Lower lobe of right lung (tissue), 2 donors: ENCODE measurements at regions not wholly inside any gene's neighbourhood (a gene's known extent, or its start where the extent isn't known, plus 50 kb on each side); places are given as distances from the start of the nearest gene placed in this dataset.

Source experiments
- ATAC-seq, 2 donors: fragments of 200-7000 bp; cut with Tn5 transposase; one replicate each; pipeline ENCODE4 v1.9.1; 2020 to 2022; ENCODE audit warnings: mild to moderate bottlenecking in 2 of 2, moderate library complexity in 2 of 2
- DNase-seq: peaks from one replicate; pipeline ENCODE4 v3.0.0-alpha.2; 2020
- H3K27ac ChIP-seq: fragments of 200-600 bp; one replicate; pipeline ENCODE4 v1.8.0; 2022
- H3K27me3 ChIP-seq: fragments of 200-600 bp; one replicate; pipeline ENCODE4 v1.8.0; 2022; ENCODE audit warnings: low read depth
- H3K36me3 ChIP-seq: fragments of 200-600 bp; one replicate; pipeline ENCODE4 v1.8.0; 2022; ENCODE audit warnings: mild to moderate bottlenecking
- H3K4me1 ChIP-seq: fragments of 200-600 bp; one replicate; pipeline ENCODE4 v1.8.0; 2022
- H3K4me3 ChIP-seq: fragments of 200-600 bp; one replicate; pipeline ENCODE4 v1.8.0; 2022; ENCODE audit warnings: mild to moderate bottlenecking
- H3K9me3 ChIP-seq: fragments of 200-600 bp; one replicate; pipeline ENCODE4 v1.8.0; 2022
- intact Hi-C: fragments of 100-400 bp; cut with DNase I; formaldehyde crosslinking; loops from one replicate; pipeline ENCODE4 v1.11.0; 2022
- TF ChIP-seq, protein P1 (sequence below): fragments of 200-600 bp; IDR thresholded peaks from one replicate; pipeline ENCODE4 v1.8.0; 2022; ENCODE audit warnings: antibody characterized with exemption, mild to moderate bottlenecking
- donor health status: DM: no; HTN: yes; CAD: no; lungs with severe emphysema.

DNA sequence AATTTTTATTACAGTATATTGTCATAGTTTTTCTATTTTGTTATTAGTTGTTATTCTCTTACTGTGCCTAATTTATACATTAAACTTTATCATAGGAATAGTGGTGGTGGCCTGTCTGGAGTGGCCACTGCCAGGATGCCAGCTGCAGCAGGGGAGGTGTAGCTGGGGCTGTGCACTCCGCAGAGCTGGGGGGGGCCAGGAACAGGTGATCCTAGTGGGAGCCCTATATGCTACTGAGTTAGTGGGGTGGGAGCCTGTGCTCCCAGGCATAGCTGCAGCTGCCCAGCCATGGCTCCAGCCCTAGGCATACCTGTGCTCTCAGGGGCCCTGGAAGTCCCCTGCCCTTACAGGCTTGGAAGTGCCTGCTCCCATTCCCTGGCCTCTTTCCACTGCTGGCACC, 638.1 kb upstream of the KCNMB2 start:
- TF ChIP-seq, protein P1, sequence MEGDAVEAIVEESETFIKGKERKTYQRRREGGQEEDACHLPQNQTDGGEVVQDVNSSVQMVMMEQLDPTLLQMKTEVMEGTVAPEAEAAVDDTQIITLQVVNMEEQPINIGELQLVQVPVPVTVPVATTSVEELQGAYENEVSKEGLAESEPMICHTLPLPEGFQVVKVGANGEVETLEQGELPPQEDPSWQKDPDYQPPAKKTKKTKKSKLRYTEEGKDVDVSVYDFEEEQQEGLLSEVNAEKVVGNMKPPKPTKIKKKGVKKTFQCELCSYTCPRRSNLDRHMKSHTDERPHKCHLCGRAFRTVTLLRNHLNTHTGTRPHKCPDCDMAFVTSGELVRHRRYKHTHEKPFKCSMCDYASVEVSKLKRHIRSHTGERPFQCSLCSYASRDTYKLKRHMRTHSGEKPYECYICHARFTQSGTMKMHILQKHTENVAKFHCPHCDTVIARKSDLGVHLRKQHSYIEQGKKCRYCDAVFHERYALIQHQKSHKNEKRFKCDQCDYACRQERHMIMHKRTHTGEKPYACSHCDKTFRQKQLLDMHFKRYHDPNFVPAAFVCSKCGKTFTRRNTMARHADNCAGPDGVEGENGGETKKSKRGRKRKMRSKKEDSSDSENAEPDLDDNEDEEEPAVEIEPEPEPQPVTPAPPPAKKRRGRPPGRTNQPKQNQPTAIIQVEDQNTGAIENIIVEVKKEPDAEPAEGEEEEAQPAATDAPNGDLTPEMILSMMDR, result no peak
- intact Hi-C loops, result no loop called here
- DNase-seq (no peak), ATAC-seq (peak in 1 of 2 donors; percentile 35)
- Histone ChIP-seq H3K4me1 (no peaks in the 10 kb centered on the region), H3K36me3 (no peaks in the 10 kb centered on the region), H3K9me3 (peaks cover 21% of the 10 kb centered on the region), H3K27me3 (no peaks in the 10 kb centered on the region), H3K27ac (no peak overlapping the region), H3K4me3 (no peak overlapping the region)

DNA sequence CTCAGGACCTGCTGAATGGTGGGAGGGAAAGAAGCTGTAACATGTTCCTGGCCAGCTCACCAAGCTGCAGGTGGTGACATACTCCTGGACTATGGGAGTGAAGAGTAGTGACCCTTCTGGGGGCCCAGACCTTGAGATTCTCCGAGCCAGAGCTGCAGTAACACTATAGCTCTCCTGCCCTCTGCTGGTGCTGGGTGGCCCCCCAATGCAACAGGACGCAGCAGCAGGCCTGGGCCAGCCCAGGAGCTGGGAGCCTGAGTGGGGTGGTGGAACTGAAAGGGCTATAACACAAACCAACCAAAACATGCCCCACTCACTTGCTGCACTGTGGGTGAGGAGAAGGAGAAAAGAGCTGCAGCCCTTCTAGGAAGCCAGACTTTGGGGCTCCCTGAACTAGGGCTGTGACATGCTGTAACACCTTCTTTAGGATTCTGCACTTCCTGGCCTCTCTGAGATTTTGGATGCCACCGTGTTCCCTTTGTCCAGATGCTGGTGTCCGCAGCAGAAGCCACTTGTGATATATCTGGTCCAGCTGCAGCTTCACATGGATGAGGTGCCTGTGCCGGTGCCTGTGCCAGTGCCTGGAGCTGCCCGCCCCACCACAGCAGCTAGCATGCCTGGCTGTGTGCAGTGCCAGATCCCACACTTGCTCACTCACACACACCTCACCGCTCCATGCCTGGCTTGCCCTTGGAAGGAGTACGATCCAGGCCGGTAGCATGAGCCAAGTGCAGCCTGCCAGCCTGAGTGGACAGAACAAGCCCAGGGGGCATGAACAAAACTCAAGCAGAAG, 636.8 kb upstream of the KCNMB2 start:
- no peak overlapping the region for H3K4me3 ChIP-seq
- intact Hi-C loops, result no loop called here
- no peaks in the 10 kb centered on the region for H3K4me1 ChIP-seq
- DNase-seq, result no peak
- no peaks in the 10 kb centered on the region for H3K36me3 ChIP-seq
- H3K27ac ChIP-seq, result no peak overlapping the region
- TF ChIP-seq, protein P1, result no peak
- H3K27me3 ChIP-seq, result no peaks in the 10 kb centered on the region
- no peak for ATAC-seq
- peaks cover 21% of the 10 kb centered on the region for H3K9me3 ChIP-seq

DNA sequence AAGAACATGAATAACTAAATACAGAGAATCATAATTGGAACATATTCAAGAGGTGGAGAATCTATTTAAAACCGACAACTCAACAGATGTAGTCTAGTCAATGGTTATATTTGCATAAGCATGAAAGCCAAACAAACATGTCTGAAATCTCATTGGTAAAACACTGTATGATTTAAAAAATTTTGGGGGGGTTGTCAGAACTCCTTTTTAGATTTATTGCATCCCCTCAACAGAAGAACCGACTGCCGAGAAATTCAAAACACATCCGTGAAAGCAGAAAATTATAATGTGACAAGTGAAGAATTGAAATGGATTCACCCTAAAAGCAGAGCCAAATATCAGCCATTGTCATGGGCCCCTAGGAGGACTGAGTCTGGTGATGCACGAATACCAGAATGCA, 633.4 kb upstream of the KCNMB2 start:
- peaks cover 22% of the 10 kb centered on the region for H3K4me1 ChIP-seq
- H3K9me3 ChIP-seq, result peaks cover 21% of the 10 kb centered on the region
- H3K36me3 ChIP-seq, result no peaks in the 10 kb centered on the region
- intact Hi-C loops, result no loop called here
- no peak overlapping the region for H3K27ac ChIP-seq
- ATAC-seq (no peak), DNase-seq (no peak)
- TF ChIP-seq, protein P1, result no peak
- H3K4me3 ChIP-seq, result no peak overlapping the region
- H3K27me3 ChIP-seq, result no peaks in the 10 kb centered on the region

DNA sequence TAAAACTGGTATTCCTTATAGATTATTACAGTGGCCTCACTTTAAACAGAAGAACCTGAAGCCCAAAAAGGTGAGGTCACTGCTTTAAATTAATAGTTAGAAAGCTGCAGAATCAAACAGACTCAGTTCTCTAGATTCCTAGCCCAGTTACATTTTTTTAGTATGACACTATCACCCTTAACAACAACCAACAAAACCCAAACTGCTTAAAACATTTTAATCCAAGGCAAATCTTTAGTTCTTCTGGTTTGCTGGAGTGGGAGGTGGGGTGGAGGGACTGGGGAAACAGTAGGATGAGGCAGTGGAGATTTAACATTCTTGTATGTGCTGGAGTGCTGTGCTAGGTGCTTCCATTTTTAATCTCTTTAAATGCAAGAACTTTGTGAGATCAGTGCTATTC, 631.6 kb upstream of the KCNMB2 start:
- peaks cover 14% of the 10 kb centered on the region for H3K9me3 ChIP-seq
- no peaks in the 10 kb centered on the region for H3K27me3 ChIP-seq
- ATAC-seq (peak in 1 of 2 donors; percentile 11), DNase-seq (no peak)
- intact Hi-C loops, result no loop called here
- H3K36me3 ChIP-seq, result no peaks in the 10 kb centered on the region
- peaks cover 22% of the 10 kb centered on the region for H3K4me1 ChIP-seq
- TF ChIP-seq, protein P1, result no peak
- H3K4me3 ChIP-seq, result no peak overlapping the region
- peak overlapping the region; percentile 71 for H3K27ac ChIP-seq

DNA sequence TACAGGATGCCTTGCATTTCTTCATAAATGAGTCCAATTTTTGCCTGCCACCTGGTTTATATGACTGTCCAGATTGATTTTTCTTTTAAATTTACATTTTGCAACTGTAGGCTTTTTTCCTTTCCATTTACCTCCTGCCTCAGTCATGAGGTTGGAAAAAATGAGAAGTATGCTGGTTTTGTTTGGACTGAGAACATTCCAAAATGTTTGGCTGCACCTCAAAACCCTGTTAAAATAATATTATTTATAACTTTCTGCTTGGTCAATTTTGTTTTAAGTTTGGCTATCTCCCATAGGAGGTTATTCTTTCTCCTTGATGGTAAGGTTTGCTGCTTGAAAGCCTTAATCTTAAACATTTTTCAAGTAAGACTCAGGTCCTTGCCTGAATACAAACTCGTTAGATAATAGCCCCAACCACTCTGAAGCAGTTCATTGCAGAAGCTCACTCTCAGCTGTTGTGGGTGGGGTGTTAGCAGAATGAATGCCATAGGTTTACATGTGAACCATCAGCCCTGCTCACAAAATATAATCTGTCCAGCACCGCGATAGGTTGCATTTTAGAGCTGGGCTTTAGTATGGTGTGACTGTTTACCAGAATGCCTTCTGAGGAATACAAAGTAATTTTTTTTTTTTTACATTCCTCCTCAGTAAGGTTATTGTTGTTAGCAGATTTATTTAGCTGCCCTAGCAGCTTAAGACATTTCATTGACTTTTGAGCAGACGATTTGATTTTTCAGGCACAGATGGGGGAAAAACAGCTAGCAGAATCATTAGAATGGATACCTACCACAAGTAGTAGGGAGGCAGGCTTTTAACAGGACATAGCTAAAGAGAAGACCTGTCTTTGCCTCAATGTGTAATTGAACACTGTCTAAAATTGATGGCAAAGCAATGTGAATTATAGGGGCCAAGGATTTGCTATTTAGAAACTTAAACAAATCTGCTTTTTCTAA, 630.8 kb upstream of the KCNMB2 start:
- ATAC-seq, result peak; percentile 59 to 71
- no peak for DNase-seq
- TF ChIP-seq, protein P1, result no peak
- Histone ChIP-seq H3K36me3 (no peaks in the 10 kb centered on the region), H3K9me3 (peaks cover 6% of the 10 kb centered on the region), H3K27ac (peak overlapping the region; percentile 71), H3K27me3 (no peaks in the 10 kb centered on the region), H3K4me3 (no peak overlapping the region), H3K4me1 (peaks cover 22% of the 10 kb centered on the region)
- intact Hi-C loops, result no loop called here
